Loucy (cell line): ENCODE measurements at regions not wholly inside any gene's neighbourhood (a gene's known extent, or its start where the extent isn't known, plus 50 kb on each side); places are given as distances from the start of the nearest gene placed in this dataset.
"Not testable (repeated sequence)": the region's sequence is repeated elsewhere in the genome, so short reads cannot be mapped to it uniquely, and the experiment has no call there.

Experiments
- CTCF ChIP-seq: fragments of 200-600 bp; sonication (generic); conservative IDR thresholded peaks from 2 replicates; pipeline ENCODE4 v1.5.1; 2014; ENCODE audit warnings: mild to moderate bottlenecking, antibody characterized with exemption, low read length
- EZH2phosphoT487 ChIP-seq: fragments of 200-600 bp; IDR thresholded peaks from 2 replicates; pipeline ENCODE4 v1.6.1; 2018; ENCODE audit warnings: antibody characterized with exemption, mild to moderate bottlenecking, moderate library complexity, borderline replicate concordance

DNA sequence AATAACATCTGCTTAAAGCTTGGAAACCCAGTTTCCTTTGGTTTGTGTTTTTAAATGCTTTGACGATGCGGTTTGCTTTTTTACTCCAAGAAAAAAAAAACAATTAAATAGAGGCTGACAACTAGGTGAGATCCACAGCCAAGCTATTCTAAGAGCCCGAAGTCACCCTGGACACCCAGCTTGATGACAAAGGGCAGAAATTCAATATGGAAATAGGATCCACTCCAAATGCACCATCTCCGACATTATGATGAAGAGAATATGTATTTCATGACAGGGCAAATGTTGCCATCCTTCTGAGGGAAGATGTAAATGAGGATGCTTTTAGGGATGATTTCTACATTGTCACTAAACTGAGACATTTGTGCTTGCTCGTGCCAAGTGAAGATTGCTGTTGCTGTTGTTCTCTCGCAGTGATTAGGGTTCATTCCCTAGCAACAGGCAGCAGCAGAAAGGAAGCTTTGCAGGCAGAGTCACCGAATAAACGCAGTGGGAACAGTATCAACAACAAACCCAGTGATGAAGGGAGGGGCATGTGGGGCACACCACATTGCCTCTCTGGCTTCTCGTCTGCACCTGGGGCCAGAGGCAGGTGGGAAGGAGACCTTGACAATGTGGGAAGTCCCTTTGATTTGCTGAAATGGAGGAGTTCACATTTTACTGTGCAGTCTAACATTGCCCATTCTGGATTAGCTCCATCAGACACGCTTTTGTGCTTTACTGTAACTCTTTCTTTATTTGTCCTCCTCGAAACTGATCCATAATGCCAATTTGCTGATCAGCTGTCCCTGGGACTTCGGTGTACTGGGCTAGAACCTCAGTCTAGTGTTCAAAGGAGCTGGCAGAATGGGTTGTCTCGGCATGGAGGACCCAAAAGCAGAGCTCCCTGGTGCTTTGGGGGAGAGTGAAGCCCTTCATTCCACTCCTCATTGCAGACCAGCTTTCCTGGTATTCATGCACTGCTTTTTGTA, 240.2 kb upstream of the PLGLB2 start:
- not testable (repeated sequence) for TF ChIP-seq EZH2phosphoT487, CTCF
